IMR-90 (cell line): ENCODE measurements at regions not wholly inside any gene's neighbourhood (a gene's known extent, or its start where the extent isn't known, plus 50 kb on each side); places are given as distances from the start of the nearest gene placed in this dataset.

Experiments used
- MXI1 ChIP-seq: IDR thresholded peaks from 2 replicates; pipeline ENCODE4 v1.6.1; 2012; ENCODE audit warnings: low read depth, mild to moderate bottlenecking, low read length, moderate library complexity, borderline replicate concordance
- POLR2A ChIP-seq: IDR thresholded peaks from 2 replicates; pipeline ENCODE4 v1.6.1; 2012; ENCODE audit warnings: mild to moderate bottlenecking, low read depth, low read length

GRCh38 chr4:173731257-173731656, 201.2 kb upstream of the HAND2 start:
- no peak for TF ChIP-seq MXI1
- no peak for TF ChIP-seq POLR2A
